HG03103 (cell line): ENCODE measurements at regions not wholly inside any gene's neighbourhood (a gene's known extent, or its start where the extent isn't known, plus 50 kb on each side); places are given as distances from the start of the nearest gene placed in this dataset.
"Not testable (repeated sequence)": the region's sequence is repeated elsewhere in the genome, so short reads cannot be mapped to it uniquely, and the experiment has no call there.

Source experiments
- ATAC-seq: cut with Tn5 transposase; IDR thresholded peaks from one replicate; pipeline ENCODE4 v1.9.1; 2021; ENCODE audit warnings: low read depth; ENCODE audit not compliant: unreplicated experiment

DNA sequence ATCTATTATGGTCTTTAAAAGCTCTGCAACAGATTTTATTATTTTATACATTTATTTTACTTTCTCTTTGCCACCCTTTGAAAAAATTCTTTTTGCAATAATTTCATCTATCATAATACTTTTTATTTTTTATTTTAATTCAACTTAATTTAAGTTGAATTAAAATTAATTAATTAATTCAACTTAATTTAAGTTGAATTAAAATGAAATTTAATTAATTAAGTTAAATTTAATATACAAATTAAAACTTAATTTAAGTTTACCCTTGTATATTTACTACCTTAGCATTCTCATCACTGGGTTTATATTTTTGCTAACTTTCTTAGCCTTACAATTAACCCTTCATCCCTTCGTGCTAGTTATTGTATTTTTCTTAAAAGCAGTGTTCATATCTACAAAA is 301.4 kb downstream of the SLITRK5 start:
- no peak for ATAC-seq

DNA sequence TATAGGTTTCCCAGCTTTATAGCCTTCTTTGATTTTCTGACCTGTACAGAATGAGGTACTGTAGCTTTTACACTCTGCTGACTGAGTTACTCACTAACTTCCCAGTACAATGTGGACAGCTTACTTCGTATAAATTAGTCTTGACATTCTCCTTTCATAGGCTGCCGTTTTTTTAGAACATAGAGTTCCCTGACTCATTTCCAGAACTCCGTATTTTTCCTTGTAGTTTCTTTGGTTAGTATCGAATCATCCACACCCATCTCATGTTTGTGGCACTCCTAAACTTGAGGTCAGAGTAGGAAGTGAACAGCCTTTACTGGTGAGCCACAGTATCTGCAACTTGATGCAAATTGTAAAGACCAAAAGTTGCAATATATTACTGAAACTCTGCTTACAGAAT is 303.9 kb downstream of the SLITRK5 start:
- no peak for ATAC-seq

DNA sequence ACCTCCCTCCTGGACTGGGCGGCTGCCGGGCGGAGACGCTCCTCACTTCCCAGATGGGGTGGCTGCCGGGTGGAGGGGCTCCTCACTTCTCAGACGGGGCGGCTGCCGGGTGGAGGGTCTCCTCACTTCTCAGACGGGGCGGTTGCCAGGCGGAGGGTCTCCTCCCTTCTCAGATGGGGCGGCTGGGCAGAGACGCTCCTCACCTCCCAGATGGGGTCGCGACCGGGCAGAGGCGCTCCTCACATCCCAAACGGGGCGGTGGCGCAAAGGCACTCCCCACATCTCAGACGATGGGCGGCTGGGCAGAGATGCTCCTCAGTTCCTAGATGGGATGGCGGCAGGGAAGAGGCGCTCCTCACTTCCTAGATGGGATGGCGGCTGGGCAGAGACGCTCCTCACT is 305.5 kb downstream of the SLITRK5 start:
- ATAC-seq, result not testable (repeated sequence)

DNA sequence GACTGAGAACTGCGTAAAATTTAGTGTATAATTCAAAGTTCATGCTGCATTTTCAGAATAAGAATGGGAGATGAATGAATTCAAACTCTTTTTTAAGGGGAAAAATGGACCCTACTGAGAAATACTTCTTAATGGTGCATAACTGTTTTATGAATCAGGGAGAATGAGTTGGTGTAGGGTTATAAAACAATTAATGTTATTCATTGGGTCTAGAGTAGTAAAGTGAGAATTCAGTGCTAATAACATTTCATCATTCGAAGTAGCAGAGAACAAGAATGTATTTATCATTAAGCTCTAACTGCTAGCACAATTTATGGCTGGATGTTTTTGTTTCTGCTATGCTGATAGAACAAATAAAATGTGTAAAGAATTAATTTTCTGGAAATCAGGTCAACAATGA is 310.2 kb downstream of the SLITRK5 start:
- no peak for ATAC-seq

DNA sequence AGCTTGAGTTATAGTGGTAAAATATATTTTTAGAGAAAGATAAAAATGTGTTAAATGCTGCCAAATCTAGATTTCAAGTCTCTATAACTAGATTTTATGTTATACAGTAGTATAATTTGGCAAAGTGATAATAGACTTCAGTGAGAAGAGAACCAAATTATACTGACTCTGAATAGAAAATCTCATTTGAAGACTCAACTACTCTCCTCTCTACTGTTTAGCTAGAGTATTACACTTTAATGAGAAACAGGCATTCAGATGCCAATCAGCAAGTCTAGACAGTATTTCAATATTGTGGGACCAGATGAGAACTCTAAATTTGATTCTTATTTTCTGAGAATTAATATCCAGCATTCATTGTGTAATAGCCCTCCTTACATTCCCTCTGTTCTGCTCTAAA is 311.2 kb downstream of the SLITRK5 start:
- ATAC-seq, result no peak

DNA sequence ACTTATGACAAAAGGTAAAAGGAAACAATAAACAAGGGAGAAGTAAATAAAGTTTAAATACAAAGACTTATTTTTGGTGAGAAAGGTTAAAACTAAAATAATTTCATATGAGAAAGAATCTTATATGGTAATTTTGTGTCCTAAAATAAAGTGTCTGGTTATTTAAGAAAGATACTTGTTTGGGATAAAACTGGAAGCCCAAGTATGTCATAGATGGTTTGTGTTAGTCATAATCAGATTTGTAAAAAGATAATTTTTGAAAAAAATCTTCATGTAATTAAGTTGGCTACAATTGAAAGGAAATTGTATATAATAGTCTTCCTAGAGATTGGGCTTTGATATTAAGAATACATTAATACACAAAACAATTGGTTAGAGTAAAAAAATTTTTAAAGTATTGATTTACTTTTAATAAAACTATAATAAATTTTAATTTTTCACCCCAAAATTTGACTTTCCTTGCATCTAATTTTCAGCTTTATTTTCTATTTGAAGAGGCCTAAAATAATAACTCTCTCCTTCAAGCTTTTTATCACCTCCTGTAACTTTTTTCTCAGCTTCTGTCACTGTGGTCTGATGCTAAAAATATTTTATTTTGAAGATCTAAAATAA is 315.6 kb downstream of the SLITRK5 start:
- no peak for ATAC-seq

DNA sequence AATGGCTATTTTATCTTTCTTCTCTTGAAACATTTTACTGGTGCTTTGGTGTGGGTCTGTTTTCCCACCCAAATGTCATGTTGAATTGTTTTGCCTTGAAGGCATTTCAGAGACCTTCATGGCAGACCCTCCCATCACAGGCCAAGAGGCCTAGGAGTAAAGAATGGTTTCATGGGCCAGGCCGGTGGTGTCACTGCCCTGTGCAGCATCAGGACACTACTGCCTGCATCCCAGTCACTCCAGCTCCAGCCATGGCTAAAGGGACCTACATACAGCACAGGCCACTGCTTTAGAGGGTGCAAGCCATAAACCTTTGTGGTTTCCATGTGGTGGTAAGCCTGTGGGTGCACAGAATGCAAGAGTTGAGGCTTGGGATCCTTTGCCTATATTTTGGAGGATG is 326.9 kb downstream of the SLITRK5 start:
- ATAC-seq, result no peak

DNA sequence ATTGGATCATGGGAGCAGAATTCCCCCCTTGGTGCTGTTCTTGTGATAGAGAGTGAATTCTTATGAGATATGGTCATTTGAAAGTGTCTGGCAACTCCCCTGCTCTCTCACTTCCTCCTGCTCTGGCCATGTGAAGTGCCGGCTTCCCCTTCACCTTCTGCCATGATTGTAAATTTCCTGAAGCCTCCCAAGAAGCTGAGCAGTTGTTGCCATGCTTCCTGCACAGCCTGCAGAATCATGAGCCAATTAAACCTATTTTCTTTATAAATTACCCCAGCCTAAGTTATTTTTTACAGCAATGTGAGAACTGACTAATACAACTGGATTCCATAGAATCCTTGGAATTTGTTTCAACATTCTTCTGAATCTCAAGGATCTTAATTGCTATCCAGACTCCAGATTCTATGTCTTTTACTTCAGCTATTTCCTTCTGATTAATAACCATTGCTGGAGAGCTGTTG is 328.1 kb downstream of the SLITRK5 start:
- ATAC-seq, result no peak

DNA sequence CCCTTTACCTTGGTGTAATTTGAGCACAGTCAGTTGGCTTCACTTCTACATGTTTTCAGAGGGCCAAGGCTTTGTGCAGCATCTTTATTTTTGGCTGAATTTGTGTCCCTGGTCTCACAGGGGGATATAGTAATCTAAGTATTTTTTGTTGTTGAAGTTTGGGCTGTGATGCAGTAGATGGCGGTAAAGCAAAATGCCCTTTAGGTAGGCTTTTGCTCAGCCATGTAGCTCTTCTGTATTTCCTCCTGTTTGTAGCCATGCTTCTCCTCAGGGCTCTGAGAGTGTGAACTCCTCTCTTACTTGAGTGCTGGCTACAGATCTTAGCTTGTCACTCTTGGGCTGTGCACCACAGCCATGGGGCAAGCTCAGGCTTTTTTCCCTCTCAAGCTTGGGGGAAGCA is 328.6 kb downstream of the SLITRK5 start:
- no peak for ATAC-seq

DNA sequence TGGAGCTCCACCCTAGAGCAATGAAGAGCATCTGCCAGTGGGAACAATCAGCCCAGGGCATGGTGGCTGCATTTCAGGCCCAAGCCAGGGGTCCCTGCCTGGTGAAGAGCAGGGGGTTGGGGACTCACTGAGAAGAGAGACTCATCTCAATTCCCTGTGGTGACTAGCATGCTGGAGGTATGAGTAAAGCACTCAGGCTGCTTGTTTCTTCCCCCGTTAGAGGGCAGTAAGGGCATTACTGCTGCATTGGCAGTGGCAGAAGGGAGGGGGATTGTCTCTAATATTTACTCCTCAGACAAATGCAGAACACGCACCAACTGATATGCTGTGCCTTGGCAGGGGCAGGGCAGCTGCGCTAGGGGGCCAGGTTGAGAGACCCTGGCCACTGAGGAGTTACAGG is 329.1 kb downstream of the SLITRK5 start:
- no peak for ATAC-seq

DNA sequence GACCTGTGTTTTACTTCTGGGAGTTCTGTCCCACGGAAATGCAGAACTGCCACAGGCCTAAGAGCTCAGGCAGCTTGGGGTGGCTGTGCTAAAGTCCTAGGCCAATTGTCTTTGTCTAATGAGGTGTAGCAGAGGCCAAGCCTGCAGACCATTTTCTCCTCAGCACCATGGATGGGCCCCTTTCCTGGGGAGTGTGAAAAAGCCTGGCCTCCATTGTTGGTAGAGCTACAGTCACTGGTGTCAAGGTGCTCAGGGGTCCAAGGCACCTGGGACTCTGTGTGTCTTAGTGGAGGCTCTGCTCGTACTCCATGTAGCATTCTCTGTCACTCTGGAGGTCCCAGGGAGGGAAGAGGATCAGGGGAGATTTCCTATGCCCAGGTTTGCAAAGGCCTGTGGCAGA is 329.6 kb downstream of the SLITRK5 start:
- no peak for ATAC-seq

DNA sequence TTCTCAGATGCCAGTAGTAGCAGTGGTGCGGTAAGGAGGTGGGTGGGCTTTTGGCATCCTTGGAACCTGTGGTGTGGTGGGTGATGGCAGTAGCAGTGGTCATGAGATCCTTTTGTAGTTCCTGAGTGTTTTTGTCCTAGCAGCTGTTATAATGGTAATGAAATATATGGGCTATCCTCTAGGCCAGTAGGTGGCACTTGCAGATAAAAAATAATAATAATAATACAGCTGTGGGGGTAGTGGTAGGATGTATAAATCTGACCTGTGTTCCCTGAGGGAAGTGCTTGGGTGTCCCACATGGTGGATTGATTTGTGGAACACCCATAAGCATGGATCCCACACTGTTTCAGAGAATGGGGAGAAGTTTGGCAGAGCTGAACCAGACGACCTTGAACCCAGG is 334.0 kb downstream of the SLITRK5 start:
- ATAC-seq, result no peak

DNA sequence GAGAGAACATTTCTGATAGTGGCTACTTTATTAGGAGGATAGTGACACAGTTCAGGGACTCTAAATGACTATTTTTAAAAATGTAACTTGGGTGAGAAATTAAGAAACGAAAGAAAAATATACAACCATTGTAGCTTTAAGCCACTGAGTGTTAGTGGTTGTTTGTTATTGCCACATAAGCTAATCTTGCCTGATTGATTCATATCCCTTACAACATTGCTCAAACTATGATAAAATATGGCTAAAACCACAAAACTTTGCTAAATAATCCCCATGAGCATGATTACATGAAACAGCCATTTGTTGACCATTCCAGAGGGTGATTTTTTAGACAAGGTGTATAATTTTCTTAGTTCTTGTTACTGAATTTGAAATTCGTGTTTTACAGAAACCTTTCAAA is 343.4 kb downstream of the SLITRK5 start:
- no peak for ATAC-seq

DNA sequence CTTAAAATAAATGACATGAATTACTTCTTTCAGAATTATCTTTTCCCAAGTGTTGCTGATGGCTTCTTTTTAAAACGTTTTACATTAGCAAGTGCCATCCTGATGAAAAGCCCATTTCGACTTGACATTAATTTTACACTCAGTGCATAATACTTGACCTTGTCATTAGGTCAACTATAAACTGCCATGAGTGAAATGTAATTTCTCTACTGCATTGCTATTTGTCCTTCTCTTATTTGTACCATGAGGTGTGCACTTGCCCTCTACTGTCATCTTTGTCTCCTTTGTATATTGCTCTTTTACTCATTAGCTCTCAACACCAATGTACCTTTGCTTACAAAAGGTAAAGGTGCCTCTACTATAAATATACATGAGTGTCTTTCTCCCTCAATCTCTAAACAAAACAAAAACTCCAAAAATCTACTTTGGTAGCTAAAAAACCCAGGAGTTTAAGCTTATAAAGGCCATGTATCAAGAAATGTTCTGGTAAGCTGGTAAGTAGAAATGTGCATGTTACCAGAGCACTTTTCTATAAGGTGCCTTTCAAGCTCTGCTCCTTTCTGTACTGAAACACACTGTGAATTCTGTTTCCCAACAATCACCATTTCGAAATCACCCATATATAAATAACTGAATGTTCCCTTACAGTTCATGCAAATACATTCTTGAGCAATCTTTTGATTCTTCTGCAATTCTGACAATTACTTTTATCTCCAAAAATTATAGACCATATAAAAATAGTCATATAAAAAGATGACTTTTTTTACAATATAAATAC is 351.4 kb downstream of the SLITRK5 start:
- ATAC-seq, result no peak

DNA sequence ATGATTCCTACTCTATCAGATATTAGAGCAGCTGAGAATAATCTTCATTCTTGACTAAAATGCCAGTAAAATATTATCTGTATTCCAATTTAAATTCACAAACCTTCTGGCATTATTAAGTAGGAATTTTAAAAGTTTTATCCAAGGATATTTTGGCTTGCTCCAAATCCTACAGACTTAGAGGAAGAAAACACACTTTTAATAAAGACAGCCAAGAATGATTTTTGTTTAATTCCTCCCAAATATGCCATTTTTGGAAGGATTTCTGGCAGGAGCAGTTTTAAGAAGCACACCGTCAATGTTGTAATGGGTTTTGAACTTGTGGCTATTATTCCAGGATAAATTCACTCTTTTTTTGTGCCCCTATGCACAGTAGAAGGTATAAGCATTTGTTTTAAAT is 355.1 kb downstream of the SLITRK5 start:
- no peak for ATAC-seq

DNA sequence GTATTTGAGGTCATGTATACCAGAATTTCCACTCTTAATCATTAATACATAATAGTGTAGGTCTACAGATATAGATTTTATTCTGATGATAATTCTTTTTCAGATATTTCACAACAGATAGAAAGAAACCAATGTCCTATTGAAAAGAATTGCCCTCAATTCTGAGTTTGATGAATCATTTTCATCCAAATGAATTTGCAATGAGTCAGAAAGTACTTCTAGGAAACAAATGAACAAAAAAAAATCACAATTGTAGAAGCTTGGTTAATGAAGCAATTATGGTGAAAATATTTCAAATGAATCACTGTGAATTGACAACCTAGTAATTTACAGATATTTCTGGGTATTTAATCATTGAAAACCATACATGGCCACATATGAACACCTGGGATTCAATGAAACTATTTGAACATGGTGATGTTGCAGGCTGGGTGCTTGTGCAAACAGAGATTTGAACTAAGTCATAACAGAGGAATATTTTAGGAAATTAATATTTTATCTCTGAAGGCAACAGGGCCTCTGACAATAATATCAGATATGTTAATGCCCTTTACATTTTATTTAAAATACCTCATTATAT is 360.9 kb downstream of the SLITRK5 start:
- no peak for ATAC-seq

DNA sequence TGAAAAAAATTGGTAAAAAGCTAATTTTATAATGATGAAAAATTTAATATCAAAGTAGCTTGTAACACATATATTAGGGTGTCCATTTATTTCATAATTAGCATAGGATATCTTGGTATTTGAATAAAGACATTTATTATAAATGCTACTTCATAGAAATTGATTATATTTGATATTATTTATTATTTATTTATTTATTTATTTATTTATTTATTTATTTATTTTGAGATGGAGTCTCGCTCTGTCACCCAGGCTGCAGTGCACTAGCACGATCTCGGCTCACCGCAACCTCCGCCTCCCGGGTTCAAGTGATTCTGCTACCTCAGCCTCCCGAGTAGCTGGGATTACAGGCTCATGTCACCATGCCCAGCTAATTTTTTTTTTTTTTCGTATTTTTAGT is 365.0 kb downstream of the SLITRK5 start:
- ATAC-seq, result not testable (repeated sequence)

DNA sequence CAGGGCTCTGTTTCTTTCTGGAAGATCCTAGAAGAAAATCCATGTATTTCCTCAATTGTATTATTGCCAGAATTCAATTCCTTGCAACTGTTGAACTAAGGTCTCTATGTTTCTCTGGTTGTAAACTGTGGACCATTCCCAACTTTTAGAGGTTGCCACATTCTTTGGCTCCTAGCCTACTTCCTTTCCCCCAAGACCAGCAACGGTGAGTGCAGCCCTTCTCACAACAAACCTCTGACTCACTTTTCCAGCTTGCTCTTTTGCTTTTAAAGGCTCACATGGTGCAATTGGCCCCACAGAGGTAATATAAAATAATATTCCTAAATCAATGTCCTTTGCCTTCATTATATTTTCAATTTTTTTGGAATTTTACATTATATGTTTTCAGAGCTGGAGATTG is 371.3 kb downstream of the SLITRK5 start:
- no peak for ATAC-seq

DNA sequence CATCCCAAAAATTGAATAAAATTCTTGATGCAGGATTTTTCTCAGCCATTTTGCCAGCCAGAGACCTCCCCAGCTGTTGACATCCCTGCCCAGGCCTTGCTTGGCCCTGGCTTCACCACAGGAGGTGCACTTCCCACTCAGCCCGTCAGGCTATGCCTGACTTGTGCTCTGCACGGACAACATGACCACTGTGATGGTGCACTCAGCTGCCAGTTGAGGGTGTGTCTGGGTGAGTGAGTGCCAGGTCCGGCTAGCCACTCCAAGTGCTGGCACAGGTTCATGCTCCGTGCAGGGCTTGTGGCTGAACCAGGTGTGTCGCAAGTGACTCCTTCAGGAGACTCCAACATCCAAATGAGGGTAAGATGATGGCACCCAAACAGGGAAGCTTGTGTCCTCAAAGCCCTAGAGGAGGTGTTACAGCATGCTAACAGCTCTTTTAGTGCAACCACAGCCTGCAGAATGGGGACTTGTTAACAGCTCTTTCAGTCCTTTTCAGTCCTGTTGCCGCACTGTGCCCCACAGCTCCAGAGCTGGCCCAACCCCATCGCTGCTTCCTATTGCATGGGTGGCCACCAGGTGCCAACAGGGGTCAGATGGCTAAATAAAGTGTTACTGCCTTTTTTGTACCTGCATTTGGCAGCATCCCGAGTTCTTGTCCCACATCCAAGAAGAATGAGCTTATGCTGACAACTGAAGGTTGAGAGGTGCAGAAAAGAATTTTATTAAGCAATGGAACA is 380.7 kb downstream of the SLITRK5 start:
- ATAC-seq, result no peak

DNA sequence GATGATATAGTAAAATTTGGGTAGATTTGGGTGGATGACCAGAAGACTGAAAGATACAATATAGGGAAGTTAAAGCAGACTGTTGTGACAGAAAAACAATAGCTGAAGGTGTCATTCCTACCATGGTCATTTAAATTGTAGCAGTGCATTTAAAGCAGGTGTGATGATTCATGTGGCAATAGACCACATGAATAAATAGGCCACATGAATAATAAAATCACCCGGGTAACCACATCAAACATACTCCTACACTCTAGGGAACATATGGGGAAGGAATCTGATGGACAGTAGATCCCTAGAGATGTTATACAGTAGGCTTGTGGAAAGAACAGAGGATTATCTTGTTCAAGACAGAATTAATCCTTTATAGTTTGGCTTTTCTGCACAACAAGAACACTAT is 392.6 kb downstream of the SLITRK5 start:
- ATAC-seq, result no peak

DNA sequence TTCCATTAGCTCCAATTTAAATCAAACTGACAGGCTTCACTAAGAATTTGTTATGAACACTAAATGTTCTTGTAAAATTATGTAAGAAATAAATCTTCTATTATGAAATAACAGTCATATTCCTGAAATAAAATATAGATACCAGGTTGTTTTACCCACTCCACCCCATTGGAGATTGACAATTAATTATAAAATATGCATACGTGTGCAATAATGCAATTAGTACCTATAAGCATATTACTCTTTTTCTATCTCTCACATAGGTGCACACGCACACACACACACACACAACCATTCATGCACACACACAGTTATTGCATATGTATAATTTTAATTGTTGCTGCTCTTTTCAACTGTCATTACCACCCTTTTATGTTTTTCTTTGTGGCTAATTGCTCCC is 395.7 kb downstream of the SLITRK5 start:
- no peak for ATAC-seq
